ENCODE measurements at regions not wholly inside any gene's neighbourhood (a gene's known extent, or its start where the extent isn't known, plus 50 kb on each side); places are given as distances from the start of the nearest gene placed in this dataset.

DNA sequence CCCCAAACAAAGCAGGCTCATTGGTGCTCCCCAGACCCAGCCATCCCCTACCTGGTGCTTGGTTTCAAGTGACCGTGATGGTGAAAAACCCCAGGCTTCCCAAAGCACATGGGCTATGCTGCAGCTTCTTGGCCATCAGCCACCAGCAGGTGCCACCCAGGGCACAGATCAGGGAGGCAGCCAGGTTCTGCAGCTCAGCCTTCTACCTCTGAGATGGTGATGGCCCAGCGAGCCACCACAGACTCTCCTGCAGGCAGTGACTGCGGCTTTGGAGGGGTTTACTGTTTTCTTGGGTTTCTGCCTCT lies 70.0 kb upstream of the ALX4 start:
- TF ChIP-seq MXD4 (CRISPR knock-in tag; IDR thresholded peaks at IDR 0.05; ENCODE audit: borderline replicate concordance) (no peak), NFYB (CRISPR knock-in tag; conservative IDR thresholded peaks at IDR 0.05; ENCODE audit: low read depth) (no peak), ZBTB21 (CRISPR knock-in tag; IDR thresholded peaks at IDR 0.05; ENCODE audit: borderline replicate concordance) (no peak), FOXK1 (CRISPR knock-in tag; IDR thresholded peaks at IDR 0.05) (no peak), JAZF1 (CRISPR knock-in tag; IDR thresholded peaks at IDR 0.05) (no peak), HMGA2 (CRISPR knock-in tag; IDR thresholded peaks at IDR 0.05) (no peak), NR3C1 (CRISPR knock-in tag; conservative IDR thresholded peaks at IDR 0.05; ENCODE audit: low read depth) (no peak)
- TF ChIP-seq, protein P1, sequence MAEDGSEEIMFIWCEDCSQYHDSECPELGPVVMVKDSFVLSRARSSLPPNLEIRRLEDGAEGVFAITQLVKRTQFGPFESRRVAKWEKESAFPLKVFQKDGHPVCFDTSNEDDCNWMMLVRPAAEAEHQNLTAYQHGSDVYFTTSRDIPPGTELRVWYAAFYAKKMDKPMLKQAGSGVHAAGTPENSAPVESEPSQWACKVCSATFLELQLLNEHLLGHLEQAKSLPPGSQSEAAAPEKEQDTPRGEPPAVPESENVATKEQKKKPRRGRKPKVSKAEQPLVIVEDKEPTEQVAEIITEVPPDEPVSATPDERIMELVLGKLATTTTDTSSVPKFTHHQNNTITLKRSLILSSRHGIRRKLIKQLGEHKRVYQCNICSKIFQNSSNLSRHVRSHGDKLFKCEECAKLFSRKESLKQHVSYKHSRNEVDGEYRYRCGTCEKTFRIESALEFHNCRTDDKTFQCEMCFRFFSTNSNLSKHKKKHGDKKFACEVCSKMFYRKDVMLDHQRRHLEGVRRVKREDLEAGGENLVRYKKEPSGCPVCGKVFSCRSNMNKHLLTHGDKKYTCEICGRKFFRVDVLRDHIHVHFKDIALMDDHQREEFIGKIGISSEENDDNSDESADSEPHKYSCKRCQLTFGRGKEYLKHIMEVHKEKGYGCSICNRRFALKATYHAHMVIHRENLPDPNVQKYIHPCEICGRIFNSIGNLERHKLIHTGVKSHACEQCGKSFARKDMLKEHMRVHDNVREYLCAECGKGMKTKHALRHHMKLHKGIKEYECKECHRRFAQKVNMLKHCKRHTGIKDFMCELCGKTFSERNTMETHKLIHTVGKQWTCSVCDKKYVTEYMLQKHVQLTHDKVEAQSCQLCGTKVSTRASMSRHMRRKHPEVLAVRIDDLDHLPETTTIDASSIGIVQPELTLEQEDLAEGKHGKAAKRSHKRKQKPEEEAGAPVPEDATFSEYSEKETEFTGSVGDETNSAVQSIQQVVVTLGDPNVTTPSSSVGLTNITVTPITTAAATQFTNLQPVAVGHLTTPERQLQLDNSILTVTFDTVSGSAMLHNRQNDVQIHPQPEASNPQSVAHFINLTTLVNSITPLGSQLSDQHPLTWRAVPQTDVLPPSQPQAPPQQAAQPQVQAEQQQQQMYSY (CRISPR knock-in tag; IDR thresholded peaks at IDR 0.05): no peak
- TF ChIP-seq, protein P2, sequence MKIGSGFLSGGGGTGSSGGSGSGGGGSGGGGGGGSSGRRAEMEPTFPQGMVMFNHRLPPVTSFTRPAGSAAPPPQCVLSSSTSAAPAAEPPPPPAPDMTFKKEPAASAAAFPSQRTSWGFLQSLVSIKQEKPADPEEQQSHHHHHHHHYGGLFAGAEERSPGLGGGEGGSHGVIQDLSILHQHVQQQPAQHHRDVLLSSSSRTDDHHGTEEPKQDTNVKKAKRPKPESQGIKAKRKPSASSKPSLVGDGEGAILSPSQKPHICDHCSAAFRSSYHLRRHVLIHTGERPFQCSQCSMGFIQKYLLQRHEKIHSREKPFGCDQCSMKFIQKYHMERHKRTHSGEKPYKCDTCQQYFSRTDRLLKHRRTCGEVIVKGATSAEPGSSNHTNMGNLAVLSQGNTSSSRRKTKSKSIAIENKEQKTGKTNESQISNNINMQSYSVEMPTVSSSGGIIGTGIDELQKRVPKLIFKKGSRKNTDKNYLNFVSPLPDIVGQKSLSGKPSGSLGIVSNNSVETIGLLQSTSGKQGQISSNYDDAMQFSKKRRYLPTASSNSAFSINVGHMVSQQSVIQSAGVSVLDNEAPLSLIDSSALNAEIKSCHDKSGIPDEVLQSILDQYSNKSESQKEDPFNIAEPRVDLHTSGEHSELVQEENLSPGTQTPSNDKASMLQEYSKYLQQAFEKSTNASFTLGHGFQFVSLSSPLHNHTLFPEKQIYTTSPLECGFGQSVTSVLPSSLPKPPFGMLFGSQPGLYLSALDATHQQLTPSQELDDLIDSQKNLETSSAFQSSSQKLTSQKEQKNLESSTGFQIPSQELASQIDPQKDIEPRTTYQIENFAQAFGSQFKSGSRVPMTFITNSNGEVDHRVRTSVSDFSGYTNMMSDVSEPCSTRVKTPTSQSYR (CRISPR knock-in tag; IDR thresholded peaks at IDR 0.05): no peak
- TF ChIP-seq, protein P3, sequence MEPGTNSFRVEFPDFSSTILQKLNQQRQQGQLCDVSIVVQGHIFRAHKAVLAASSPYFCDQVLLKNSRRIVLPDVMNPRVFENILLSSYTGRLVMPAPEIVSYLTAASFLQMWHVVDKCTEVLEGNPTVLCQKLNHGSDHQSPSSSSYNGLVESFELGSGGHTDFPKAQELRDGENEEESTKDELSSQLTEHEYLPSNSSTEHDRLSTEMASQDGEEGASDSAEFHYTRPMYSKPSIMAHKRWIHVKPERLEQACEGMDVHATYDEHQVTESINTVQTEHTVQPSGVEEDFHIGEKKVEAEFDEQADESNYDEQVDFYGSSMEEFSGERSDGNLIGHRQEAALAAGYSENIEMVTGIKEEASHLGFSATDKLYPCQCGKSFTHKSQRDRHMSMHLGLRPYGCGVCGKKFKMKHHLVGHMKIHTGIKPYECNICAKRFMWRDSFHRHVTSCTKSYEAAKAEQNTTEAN (CRISPR knock-in tag; IDR thresholded peaks at IDR 0.05): no peak
- TF ChIP-seq, protein P4, sequence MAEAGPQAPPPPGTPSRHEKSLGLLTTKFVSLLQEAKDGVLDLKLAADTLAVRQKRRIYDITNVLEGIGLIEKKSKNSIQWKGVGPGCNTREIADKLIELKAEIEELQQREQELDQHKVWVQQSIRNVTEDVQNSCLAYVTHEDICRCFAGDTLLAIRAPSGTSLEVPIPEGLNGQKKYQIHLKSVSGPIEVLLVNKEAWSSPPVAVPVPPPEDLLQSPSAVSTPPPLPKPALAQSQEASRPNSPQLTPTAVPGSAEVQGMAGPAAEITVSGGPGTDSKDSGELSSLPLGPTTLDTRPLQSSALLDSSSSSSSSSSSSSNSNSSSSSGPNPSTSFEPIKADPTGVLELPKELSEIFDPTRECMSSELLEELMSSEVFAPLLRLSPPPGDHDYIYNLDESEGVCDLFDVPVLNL (CRISPR knock-in tag; IDR thresholded peaks at IDR 0.05; ENCODE audit: borderline replicate concordance, low read depth): no peak
- H3K36me3 Mint-ChIP-seq: no peaks in the 10 kb centered on the region
- ATAC-seq: no peak
- DNase-seq (ENCODE audit: low spot score): no peak
- peaks cover 24% of the 10 kb centered on the region for H3K27me3 Mint-ChIP-seq (ENCODE audit: low read depth)
- no peaks in the 10 kb centered on the region for H3K4me1 Mint-ChIP-seq
- POLR2A ChIA-PET: no interaction called here
- H3K4me3 Mint-ChIP-seq: no peak overlapping the region
- H3K9me3 Mint-ChIP-seq: no peaks in the 10 kb centered on the region
- no peak overlapping the region for H3K27ac Mint-ChIP-seq
- CTCF ChIA-PET: interaction anchor here (0.7 to 1.0 kb wide), 2 partner anchors 144 to 155 kb away, joined by 3 read pairs; no protein-coding TSS in a partner anchor

DNA sequence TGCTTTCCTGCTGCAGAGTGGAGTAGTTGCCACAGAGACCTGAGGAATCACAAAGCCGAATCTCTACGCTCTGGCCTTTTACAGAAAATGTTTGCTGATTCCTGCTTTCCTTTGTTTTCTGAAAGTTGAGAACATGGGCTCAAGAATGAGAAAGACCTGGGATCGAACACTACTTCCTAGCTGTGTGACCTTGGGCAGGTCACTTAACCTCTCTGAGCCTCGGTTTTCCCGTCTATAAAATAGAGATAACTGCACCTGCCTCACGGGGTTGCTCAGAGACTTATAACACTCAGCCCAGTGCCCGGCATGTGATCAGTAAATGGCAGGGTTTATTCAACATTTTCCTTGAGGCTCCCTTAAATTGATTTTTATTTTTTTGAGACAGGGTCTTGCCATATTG lies 70.9 kb upstream of the ALX4 start:
- no peaks in the 10 kb centered on the region for H3K9me3 Mint-ChIP-seq
- CTCF ChIA-PET: no interaction called here
- DNase-seq (ENCODE audit: low spot score): no peak
- peaks cover 17% of the 10 kb centered on the region for H3K27me3 Mint-ChIP-seq (ENCODE audit: low read depth)
- POLR2A ChIA-PET: no interaction called here
- no peaks in the 10 kb centered on the region for H3K36me3 Mint-ChIP-seq
- no peak overlapping the region for H3K4me3 Mint-ChIP-seq
- TF ChIP-seq GRHL2 (CRISPR knock-in tag; IDR thresholded peaks at IDR 0.05; ENCODE audit: insufficient replicate concordance, severe bottlenecking) (no peak), ATF1 (CRISPR knock-in tag; IDR thresholded peaks at IDR 0.05) (no peak), OVOL2 (CRISPR knock-in tag; IDR thresholded peaks at IDR 0.05; ENCODE audit: borderline replicate concordance) (no peak), FOXP1 (CRISPR knock-in tag; IDR thresholded peaks at IDR 0.05; ENCODE audit: borderline replicate concordance) (no peak), ZNF671 (CRISPR knock-in tag; IDR thresholded peaks at IDR 0.05) (no peak), CREM (CRISPR knock-in tag; IDR thresholded peaks at IDR 0.05) (no peak), ESRRA (CRISPR knock-in tag; IDR thresholded peaks at IDR 0.05; ENCODE audit: borderline replicate concordance) (no peak), NFYB (CRISPR knock-in tag; conservative IDR thresholded peaks at IDR 0.05; ENCODE audit: low read depth) (no peak), ZNF121 (CRISPR knock-in tag; IDR thresholded peaks at IDR 0.05) (no peak), ZBTB21 (CRISPR knock-in tag; IDR thresholded peaks at IDR 0.05; ENCODE audit: borderline replicate concordance) (no peak)
- TF ChIP-seq, protein P5, sequence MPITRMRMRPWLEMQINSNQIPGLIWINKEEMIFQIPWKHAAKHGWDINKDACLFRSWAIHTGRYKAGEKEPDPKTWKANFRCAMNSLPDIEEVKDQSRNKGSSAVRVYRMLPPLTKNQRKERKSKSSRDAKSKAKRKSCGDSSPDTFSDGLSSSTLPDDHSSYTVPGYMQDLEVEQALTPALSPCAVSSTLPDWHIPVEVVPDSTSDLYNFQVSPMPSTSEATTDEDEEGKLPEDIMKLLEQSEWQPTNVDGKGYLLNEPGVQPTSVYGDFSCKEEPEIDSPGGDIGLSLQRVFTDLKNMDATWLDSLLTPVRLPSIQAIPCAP (CRISPR knock-in tag; IDR thresholded peaks at IDR 0.05): no peak
- TF ChIP-seq, protein P6, sequence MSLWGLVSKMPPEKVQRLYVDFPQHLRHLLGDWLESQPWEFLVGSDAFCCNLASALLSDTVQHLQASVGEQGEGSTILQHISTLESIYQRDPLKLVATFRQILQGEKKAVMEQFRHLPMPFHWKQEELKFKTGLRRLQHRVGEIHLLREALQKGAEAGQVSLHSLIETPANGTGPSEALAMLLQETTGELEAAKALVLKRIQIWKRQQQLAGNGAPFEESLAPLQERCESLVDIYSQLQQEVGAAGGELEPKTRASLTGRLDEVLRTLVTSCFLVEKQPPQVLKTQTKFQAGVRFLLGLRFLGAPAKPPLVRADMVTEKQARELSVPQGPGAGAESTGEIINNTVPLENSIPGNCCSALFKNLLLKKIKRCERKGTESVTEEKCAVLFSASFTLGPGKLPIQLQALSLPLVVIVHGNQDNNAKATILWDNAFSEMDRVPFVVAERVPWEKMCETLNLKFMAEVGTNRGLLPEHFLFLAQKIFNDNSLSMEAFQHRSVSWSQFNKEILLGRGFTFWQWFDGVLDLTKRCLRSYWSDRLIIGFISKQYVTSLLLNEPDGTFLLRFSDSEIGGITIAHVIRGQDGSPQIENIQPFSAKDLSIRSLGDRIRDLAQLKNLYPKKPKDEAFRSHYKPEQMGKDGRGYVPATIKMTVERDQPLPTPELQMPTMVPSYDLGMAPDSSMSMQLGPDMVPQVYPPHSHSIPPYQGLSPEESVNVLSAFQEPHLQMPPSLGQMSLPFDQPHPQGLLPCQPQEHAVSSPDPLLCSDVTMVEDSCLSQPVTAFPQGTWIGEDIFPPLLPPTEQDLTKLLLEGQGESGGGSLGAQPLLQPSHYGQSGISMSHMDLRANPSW (CRISPR knock-in tag; conservative IDR thresholded peaks at IDR 0.05; ENCODE audit: low read depth): no peak
- H3K27ac Mint-ChIP-seq: no peak overlapping the region
- H3K4me1 Mint-ChIP-seq: no peaks in the 10 kb centered on the region
- no peak for ATAC-seq
